Prostate gland (tissue), 2 donors: ENCODE measurements at regions not wholly inside any gene's neighbourhood (a gene's known extent, or its start where the extent isn't known, plus 50 kb on each side); places are given as distances from the start of the nearest gene placed in this dataset.
A peak's percentile ranks its signal among the peaks of the same experiment; 100 is the strongest.

ENCODE experiments used
- DNase-seq: peaks from one replicate; pipeline ENCODE4 v3.0.0-alpha.2; 2019; ENCODE audit warnings: low spot score
- H3K27ac ChIP-seq, 2 donors: fragments of 200-600 bp; sonication (generic); 2 replicates each; pipeline ENCODE4 v1.5.1; 2017 to 2019
- H3K27me3 ChIP-seq: fragments of 200-600 bp; sonication (generic); replicated peaks from 2 replicates; pipeline ENCODE4 v1.5.1; 2019; ENCODE audit not compliant: insufficient read depth
- H3K36me3 ChIP-seq, 2 donors: fragments of 200-600 bp; sonication (generic); 1 replicate in 1 of 2; 2 replicates in 1 of 2; pipeline versions ENCODE4 v1.5.1 to v1.8.1; 2017 to 2019
- H3K4me1 ChIP-seq: fragments of 200-600 bp; sonication (generic); replicated peaks from 2 replicates; pipeline ENCODE4 v1.5.1; 2019
- H3K4me3 ChIP-seq, 2 donors: fragments of 200-600 bp; sonication (generic); 2 replicates each; pipeline ENCODE4 v1.5.1; 2017 to 2019
- H3K9me3 ChIP-seq: fragments of 200-600 bp; sonication (generic); 2 replicates; pipeline ENCODE4 v1.5.1; 2017
- POLR2A ChIP-seq: fragments of 450-650 bp; IDR thresholded peaks from one replicate; pipeline ENCODE4 v1.6.1; 2016; ENCODE audit warnings: antibody characterized with exemption, mild to moderate bottlenecking
- POLR2AphosphoS5 ChIP-seq: sonication (generic); formaldehyde crosslinking; IDR thresholded peaks from one replicate; pipeline ENCODE4 v1.6.1; 2017; ENCODE audit warnings: antibody characterized with exemption
- WGBS: methylation state at CpG from one replicate; pipeline ENCODE4 v1.1.5; 2018; 5-methylcytosine and 5-hydroxymethylcytosine counted together
- intact Hi-C: fragments of 100-400 bp; cut with DNase I; formaldehyde crosslinking; loops from one replicate; pipeline ENCODE4 v1.14.2; 2022
- TF ChIP-seq, protein P1 (sequence below), 4 experiments: fragments of 200-600 bp in 2 of 4; fragments of 450-650 bp in 2 of 4; sonication (generic) in 2 of 4; IDR thresholded peaks; 1 replicate in 3 of 4; 2 replicates in 1 of 4; pipeline ENCODE4 v1.5.1; 2016 to 2019; ENCODE audit warnings: antibody characterized with exemption in 4 of 4, mild to moderate bottlenecking in 2 of 4, moderate library complexity in 2 of 4

DNA sequence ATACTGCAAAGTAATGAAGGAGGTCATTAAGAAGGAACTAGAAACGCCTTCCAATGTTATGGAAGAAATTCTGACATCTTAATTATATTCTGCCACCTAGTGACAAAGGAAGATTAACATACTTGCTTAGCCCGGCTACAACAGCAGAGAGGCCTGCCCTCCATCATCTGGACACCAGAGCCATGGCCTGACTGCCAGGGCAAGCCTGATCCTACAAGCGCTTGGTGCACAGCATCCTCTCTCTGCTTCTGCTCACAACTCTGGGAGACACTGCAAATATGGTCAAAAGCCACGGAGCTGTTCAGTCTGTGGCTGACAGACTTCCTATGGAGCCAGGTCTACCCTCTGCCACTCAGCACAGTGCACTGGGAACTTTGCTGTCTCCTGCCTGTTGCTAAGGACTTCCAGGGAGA, 87.3 kb upstream of the SLC44A1 start:
- H3K9me3 ChIP-seq: no peaks in the 10 kb centered on the region
- no peaks in the 10 kb centered on the region for H3K36me3 ChIP-seq
- no peaks in the 10 kb centered on the region for H3K4me1 ChIP-seq
- no peak overlapping the region for H3K27ac ChIP-seq
- WGBS: 6% methylated on average over 4 of the region's 4 CpGs
- H3K27me3 ChIP-seq: no peaks in the 10 kb centered on the region
- intact Hi-C loops: loop anchor here (2.0 to 10.0 kb wide), 4 partner anchors 92 to 295 kb away; no protein-coding TSS in a partner anchor
- peak; percentile 26 for DNase-seq
- no peak for TF ChIP-seq POLR2A
- TF ChIP-seq, protein P1, sequence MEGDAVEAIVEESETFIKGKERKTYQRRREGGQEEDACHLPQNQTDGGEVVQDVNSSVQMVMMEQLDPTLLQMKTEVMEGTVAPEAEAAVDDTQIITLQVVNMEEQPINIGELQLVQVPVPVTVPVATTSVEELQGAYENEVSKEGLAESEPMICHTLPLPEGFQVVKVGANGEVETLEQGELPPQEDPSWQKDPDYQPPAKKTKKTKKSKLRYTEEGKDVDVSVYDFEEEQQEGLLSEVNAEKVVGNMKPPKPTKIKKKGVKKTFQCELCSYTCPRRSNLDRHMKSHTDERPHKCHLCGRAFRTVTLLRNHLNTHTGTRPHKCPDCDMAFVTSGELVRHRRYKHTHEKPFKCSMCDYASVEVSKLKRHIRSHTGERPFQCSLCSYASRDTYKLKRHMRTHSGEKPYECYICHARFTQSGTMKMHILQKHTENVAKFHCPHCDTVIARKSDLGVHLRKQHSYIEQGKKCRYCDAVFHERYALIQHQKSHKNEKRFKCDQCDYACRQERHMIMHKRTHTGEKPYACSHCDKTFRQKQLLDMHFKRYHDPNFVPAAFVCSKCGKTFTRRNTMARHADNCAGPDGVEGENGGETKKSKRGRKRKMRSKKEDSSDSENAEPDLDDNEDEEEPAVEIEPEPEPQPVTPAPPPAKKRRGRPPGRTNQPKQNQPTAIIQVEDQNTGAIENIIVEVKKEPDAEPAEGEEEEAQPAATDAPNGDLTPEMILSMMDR (IDR thresholded peaks at IDR 0.05): peak in 3 of 4 experiments; percentile 54 to 66 (median 60)
- TF ChIP-seq POLR2AphosphoS5: peak; percentile 24
- H3K4me3 ChIP-seq: no peak overlapping the region

DNA sequence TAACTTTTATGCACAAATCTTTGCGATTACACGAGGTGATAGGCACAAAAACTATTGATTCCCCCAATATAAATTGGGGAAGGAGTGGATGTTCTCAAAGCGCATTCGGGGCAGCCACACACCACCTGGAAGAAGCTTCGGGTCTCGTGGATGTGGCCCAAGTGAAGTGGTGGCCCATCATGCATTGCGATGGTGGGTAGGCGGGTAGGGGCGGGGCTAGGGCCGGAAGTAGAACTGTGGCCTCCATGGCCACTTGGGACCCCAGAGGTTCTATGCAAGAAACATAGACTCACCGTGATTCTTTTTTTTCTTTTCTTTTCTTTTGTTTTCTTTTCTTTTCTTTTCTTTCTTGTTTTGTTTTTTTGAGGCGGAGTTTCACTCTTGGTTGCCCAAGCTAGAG, 86.4 kb upstream of the SLC44A1 start:
- TF ChIP-seq POLR2AphosphoS5 (no peak), POLR2A (no peak)
- TF ChIP-seq, protein P1 (IDR thresholded peaks at IDR 0.05): no peak
- Histone ChIP-seq H3K27ac (no peak overlapping the region), H3K4me1 (no peaks in the 10 kb centered on the region), H3K4me3 (no peak overlapping the region), H3K9me3 (no peaks in the 10 kb centered on the region), H3K27me3 (no peaks in the 10 kb centered on the region), H3K36me3 (no peaks in the 10 kb centered on the region)
- DNase-seq: no peak
- 93% methylated on average over 12 of the region's 12 CpGs for WGBS
- intact Hi-C loops: loop anchor here (5.0 to 10.0 kb wide), 3 partner anchors 93 to 296 kb away; no protein-coding TSS in a partner anchor

- Histone ChIP-seq H3K27ac (no peak overlapping the region), H3K9me3 (no peaks in the 10 kb centered on the region), H3K36me3 (no peaks in the 10 kb centered on the region), H3K4me3 (no peak overlapping the region), H3K4me1 (no peaks in the 10 kb centered on the region), H3K27me3 (no peaks in the 10 kb centered on the region)
- TF ChIP-seq POLR2AphosphoS5: no peak
- TF ChIP-seq, protein P1 (IDR thresholded peaks at IDR 0.05): no peak
- TF ChIP-seq POLR2A: no peak
- intact Hi-C loops: loop anchor here (5.0 to 10.0 kb wide), 3 partner anchors 94 to 297 kb away; no protein-coding TSS in a partner anchor
- 52% methylated on average over 5 of the region's 5 CpGs for WGBS
- no peak for DNase-seq
Measured at GRCh38 chr9:105158898-105159297, 85.6 kb upstream of the SLC44A1 start.

GRCh38 chr9:105168870-105169319, 75.6 kb upstream of the SLC44A1 start:
- Histone ChIP-seq H3K9me3 (no peaks in the 10 kb centered on the region), H3K4me1 (no peaks in the 10 kb centered on the region), H3K27me3 (no peaks in the 10 kb centered on the region), H3K27ac (no peak overlapping the region), H3K36me3 (no peaks in the 10 kb centered on the region), H3K4me3 (no peak overlapping the region)
- no peak for DNase-seq
- TF ChIP-seq POLR2AphosphoS5: no peak
- TF ChIP-seq, protein P1 (IDR thresholded peaks at IDR 0.05): no peak
- no peak for TF ChIP-seq POLR2A
- 78% methylated on average over 3 of the region's 3 CpGs for WGBS
- intact Hi-C loops: no loop called here

- no peak overlapping the region for H3K27ac ChIP-seq
- no peaks in the 10 kb centered on the region for H3K36me3 ChIP-seq
- no peak overlapping the region for H3K4me3 ChIP-seq
- TF ChIP-seq, protein P1 (IDR thresholded peaks at IDR 0.05): no peak
- TF ChIP-seq POLR2A (no peak), POLR2AphosphoS5 (no peak)
- no peaks in the 10 kb centered on the region for H3K4me1 ChIP-seq
- intact Hi-C loops: no loop called here
- no peaks in the 10 kb centered on the region for H3K9me3 ChIP-seq
- 6% methylated on average over 1 of the region's 1 CpG for WGBS
- H3K27me3 ChIP-seq: no peaks in the 10 kb centered on the region
- no peak for DNase-seq
Measured at GRCh38 chr9:105171076-105171475, 73.4 kb upstream of the SLC44A1 start.
